Suppressor macrophage treated with lipopolysaccharide for 4 hours (primary cell): ENCODE measurements at regions not wholly inside any gene's neighbourhood (a gene's known extent, or its start where the extent isn't known, plus 50 kb on each side); places are given as distances from the start of the nearest gene placed in this dataset.
A peak's percentile ranks its signal among the peaks of the same experiment; 100 is the strongest.
"Not testable (repeated sequence)": the region's sequence is repeated elsewhere in the genome, so short reads cannot be mapped to it uniquely, and the experiment has no call there.

Experiments used
- DNase-seq: peaks from one replicate; pipeline ENCODE4 v3.0.0-alpha.2; 2020

DNA sequence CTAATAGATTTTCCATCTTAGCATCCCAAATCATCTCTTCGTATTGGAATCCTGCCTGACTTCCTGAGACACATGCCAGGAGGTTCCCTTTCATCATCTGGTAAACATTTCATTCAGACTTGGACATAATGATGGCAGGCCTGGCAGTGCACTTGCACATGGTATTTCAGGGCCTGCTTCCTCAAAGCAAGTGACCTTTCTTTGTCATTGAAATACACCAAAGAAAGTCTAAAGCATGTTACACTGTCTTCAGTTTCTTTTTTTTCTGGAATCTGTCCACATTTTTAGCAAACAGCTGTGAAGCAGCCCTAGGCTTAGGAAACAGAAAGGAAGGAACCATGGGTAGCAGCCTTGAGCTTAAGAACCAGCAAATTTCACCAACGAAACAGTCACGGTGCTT, 205.9 kb upstream of the VCX start:
- no peak for DNase-seq

DNA sequence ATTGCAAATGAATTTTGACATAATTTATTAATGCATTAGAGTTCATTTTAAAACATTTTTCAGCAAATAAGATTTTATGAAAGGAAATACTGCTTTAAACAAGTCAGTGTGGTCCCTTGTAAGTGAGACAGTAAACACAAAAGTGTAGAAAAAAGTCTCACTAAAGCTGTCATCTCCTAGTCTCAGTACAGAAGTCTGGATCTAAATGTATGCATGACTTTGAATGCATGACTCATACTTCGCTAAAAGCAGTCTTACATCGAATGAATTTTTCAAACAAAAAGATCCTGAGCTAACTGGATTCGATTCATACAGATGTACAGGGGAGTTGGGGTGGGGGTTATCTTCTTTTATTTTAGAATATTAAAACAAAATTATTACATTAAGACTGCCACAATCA, 207.4 kb upstream of the VCX start:
- DNase-seq, result no peak

DNA sequence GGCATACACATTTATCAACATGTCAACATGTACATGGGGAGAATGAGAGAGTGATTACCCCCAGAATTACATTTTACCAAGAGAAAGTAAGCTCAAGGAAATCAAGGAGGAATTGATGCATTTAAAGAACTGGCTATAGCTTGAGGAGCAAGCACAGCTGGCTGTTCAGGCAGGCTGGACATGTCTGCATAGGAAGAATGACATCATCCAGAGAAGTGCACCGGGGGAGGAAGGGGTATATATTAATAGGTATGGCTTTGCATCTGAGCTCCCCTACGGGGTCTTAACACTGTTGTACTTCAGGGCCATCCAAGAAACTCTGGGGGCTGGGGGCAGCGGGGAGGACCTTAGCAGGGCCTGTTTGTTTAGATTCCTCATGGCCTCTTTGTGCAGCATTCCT, 222.4 kb upstream of the VCX start:
- DNase-seq, result no peak

- DNase-seq, result no peak
Observed at GRCh38 chrX:7617994-7618393, 225.0 kb upstream of the VCX start.

- DNase-seq, result no peak
Observed at GRCh38 chrX:7614616-7615015, 228.4 kb upstream of the VCX start.

DNA sequence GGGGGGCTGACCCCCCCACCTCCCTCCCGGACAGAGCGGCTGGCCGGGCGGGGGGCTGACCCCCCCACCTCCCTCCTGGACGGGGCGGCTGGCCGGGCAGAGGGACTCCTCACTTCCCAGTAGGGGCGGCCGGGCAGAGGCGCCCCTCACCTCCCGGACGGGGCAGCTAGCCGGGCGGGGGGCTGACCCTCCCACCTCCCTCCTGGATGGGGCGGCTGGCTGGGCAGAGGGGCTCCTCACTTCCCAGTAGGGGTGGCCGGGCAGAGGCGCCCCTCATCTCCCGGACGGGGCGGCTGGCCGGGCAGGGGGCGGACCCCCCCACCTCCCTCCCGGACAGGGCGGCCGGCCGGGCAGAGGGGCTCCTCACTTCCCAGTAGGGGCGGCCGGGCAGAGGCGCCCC, 234.3 kb upstream of the VCX start:
- not testable (repeated sequence) for DNase-seq

- DNase-seq, result no peak
Observed at GRCh38 chrX:7606039-7606652, 236.8 kb upstream of the VCX start.

- DNase-seq, result no peak
Observed at GRCh38 chrX:7603387-7603786, 239.6 kb upstream of the VCX start.

GRCh38 chrX:7596822-7597221, 246.1 kb upstream of the VCX start:
- DNase-seq, result no peak

- DNase-seq, result not testable (repeated sequence)
Observed at GRCh38 chrX:7593370-7593769, 249.6 kb upstream of the VCX start.

- DNase-seq, result peak; percentile 6
Observed at GRCh38 chrX:7586126-7586525, 256.8 kb upstream of the VCX start.

DNA sequence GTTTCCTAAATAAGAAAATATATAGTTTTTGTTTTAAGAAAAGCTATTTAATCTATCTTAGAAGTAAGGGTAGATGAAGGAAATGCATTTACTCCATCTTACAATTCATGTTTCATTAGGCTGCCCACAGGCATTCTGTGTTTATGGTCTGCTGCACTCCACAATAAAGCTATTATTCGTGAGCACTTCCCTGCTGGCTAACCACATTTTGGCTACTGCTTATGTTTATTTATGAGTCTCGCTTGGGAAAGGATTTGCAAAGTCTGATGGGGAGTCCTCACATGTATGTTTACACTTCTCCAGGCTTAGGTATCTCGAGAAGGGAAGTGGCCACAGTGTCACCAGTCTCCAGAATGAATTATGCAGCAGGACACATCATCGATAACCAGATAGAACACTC, 260.8 kb upstream of the VCX start:
- no peak for DNase-seq

- no peak for DNase-seq
Observed at GRCh38 chrX:7580127-7580526, 262.8 kb upstream of the VCX start.

DNA sequence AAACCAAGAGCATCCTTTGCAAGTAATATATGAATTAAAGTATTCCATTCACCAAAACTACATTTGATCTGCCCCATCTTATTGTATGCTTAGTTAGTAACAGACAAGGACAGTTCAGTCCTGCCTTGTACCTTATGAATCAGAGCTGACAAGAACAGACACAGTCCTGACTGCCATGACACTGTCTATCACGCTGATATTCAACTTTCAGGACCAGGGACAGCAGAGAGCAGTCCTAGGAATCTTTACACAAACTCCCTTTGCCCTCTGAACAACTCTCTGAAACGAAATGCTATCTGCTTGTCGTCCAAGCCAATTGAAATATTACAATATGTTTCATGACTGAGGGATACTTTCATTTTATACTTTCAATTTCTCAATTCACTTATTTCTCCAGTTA, 268.6 kb upstream of the VCX start:
- DNase-seq, result no peak

- DNase-seq, result no peak
Observed at GRCh38 chrX:7570432-7571029, 272.4 kb upstream of the VCX start.

- no peak for DNase-seq
Observed at GRCh38 chrX:7568597-7568996, 274.4 kb upstream of the VCX start.

- no peak for DNase-seq
Observed at GRCh38 chrX:7568130-7568529, 274.8 kb upstream of the VCX start.

DNA sequence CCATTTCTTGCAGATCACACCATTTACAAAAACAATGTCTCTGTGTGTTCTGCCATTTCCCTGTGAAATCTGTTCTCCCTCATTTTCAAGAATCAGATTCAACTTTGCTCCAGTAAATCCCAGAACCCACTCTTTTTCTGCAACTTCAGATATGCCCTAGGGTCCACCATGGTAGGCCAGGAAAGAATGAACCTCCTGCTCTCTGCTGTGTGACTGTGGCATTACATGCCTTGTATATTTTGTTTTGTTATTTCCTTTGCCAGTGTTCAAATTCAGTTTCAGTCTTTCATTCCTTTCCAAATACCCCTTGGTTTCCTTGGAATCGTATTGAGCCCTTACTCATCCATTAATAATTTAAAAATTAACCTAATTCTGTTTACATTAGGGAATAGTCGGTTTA, 290.2 kb upstream of the VCX start:
- DNase-seq, result no peak

GRCh38 chrX:7546551-7547080, 296.4 kb upstream of the VCX start:
- DNase-seq, result no peak

DNA sequence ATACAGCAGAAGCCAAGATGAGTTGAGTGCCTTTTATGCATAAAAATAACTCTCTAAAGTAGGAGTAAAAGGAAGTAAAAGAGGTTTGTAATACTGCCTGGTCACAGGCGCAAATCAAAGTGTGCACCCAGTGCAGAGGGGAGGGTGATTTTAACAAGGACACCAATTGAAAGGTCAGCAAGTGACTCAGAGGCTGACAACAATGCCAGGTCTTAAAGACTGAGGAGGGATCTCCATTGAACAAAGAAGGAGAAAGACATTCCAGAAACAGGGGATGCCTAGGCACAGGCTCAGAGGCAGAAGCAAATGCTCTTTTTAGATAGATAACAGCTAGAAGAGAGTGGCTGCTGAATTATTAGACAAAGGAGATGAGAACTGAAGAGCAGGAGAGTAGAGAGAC, 297.4 kb upstream of the VCX start:
- no peak for DNase-seq

GRCh38 chrX:7542587-7543380, 300.2 kb upstream of the VCX start:
- no peak for DNase-seq

GRCh38 chrX:7522860-7523259, 320.1 kb upstream of the VCX start:
- no peak for DNase-seq

DNA sequence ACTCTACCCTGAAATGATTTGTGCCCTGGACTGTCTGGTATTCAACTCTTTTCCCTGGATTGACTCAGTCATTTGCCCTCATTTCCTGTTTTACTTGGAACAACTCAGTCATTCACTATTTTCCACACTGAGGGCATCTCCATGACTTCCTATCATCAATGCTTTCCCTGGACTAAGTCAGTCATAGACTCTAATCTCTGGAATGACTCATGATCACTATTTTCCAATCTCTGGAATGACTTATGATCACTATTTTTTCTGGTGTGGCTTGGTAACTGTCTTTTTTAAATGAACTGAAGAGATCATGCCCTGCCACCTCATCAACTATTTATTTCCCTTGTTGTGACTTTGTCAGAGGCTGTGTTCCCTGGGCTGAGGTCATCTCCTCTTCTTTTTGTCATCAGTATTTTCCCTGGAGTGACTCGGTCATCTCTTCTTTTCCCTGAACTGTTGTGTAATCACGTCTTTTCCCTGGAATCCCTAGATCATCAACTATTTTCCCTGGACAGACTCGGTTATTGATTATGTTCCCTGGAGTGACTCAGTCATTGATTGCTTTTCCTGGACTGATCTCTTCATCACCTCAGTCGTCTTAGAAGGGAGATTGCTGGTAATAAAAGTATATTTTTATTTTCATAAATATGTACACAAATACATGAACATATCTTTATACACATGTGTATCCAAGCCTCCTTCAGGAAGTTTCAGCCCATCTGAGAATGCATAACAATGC, 327.1 kb upstream of the VCX start:
- DNase-seq, result no peak
